ENCODE measurements at regions not wholly inside any gene's neighbourhood (a gene's known extent, or its start where the extent isn't known, plus 50 kb on each side); places are given as distances from the start of the nearest gene placed in this dataset.
"Not testable (repeated sequence)": the region's sequence is repeated elsewhere in the genome, so short reads cannot be mapped to it uniquely, and the experiment has no call there.

DNA sequence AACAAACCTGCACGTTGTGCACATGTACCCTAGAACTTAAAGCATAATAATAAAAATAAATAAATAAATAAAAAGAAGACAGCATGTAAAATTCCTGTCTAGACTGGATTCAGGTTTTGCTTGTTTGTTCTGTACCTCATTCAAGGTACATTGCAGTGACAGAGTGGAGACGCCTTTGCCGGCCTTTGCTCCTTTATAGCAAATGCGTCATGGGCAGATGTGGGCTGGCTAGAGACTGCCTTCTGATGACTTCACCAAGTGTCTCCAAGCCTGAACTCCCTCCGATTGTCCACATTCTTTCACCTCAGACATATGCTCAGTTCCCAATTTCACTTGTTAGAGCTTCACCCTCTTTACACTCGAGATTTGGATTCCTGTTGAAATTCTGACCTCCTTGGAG is 147.8 kb upstream of the ARHGAP20 start:
- no peak for DNase-seq

- no peak for DNase-seq
These were observed 147.1 kb upstream of the ARHGAP20 start for GRCh38 chr11:110859240-110859840.

GRCh38 chr11:110858547-110858921 is 146.3 kb upstream of the ARHGAP20 start:
- DNase-seq, result no peak

DNA sequence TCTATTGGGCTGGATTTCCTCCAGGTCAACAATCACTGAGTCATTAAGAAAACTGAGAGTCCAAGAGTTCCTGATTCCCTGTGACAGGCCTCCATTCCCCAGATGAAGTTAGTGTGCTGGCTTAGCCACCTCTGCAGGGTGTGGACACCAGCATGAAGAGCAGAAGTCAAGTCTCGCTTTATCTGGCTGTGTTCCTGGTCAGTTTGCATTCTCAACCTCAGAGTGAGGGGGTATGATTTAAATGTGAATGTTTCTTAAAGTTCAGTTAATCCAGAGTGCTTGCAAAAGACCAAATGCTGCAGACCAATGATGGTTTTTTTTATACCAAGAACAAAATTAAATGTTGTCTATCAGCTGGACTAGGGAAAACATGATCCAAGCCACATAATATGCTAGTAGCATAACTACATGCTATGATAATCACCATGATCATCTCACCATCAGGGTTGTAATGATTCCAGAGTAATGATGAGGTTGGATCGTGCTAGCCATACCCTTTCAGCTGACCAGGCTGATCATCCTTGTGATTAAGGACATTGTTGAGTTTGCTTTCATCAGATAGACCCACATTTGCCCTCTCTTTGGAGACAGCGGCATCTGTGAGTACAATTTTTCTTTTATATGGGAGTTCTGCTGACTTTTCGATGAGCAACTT is 145.8 kb upstream of the ARHGAP20 start:
- no peak for DNase-seq

- DNase-seq, result no peak
These were observed 145.0 kb upstream of the ARHGAP20 start for GRCh38 chr11:110856996-110857812.

DNA sequence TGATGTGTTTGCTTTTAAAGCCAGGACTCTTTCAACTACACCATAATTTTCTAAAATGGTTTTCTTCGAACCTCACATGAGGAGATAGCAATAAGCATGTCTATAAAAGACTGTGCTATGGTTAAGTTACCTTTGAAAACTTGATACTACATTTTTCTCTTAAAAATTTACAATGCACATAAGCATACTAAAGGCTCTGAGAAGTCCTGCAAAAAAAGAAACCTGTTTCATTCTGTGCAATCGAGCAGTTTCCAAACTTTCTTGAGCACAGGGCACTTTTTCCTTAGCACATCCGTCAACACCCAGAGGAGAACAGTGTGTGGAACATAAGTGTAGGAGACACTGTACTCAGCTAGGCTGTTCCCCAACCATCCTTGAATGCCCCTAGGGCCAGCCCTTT is 144.1 kb upstream of the ARHGAP20 start:
- DNase-seq, result no peak

GRCh38 chr11:110855191-110855590 is 143.0 kb upstream of the ARHGAP20 start:
- DNase-seq, result no peak

DNA sequence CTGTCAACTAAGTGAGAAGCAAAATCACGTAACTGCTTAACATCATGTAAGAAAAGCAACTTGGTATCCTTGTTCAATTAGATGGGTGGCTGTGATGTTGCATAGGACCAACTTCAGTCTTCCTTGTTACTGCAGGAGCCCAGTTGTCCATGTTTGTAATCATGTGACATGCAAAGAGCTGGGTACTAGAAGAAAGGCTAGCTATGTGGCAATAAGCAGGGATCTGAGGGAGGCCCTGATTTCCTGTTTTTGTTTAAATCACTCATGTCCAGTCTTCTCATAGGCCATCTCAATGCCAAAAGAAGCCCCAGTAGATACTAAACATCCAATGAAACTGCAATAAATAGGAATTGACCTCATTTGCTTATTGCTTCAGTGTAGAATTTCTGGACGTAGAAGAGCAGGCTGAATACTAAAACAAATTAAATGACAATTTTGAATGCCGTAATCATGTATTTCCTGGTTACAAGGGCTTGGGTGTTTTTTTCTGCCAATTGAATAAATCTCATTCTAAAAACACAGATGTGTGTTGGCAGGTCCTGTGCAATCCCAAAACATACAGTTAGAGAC is 140.8 kb upstream of the ARHGAP20 start:
- DNase-seq, result no peak

DNA sequence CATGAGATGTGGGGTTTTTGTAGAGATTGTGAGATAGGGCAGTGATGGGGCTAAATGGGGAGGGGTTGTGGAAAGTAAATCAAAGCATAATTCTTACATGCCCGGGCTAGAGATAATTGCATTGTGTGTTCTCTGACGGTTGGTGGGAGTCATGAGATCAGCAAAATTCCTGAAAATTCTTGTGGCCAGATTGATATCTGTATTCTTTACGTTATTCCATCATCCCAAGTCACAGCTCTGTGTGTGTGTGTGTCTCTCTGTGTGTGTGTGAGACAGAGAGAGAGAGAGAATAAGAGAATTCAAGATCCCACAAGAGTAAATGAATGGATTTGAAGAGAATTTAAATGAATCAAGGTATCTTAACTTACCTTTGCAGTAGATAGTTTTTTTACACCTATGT is 138.6 kb upstream of the ARHGAP20 start:
- DNase-seq, result no peak

DNA sequence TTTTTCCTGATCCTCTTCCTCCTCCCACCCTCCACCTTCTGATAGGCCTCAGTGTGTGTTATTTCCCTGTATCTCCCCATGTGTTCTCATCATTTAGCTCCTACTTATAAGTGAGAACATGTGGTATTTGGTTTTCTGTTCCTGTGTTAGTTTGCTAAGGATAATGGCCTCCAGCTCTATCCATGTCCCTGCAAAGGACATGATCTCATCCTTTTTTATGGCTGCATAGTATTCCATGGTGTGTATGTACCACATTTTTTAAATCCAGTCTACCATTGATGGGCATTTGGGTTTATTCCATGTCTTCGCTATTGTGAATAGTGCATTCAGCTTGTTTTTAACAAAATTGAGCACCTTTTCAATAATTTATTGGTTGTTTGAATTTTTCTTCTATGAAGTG is 130.8 kb upstream of the ARHGAP20 start:
- DNase-seq, result not testable (repeated sequence)

- no peak for DNase-seq
These were observed 126.6 kb upstream of the ARHGAP20 start for GRCh38 chr11:110838808-110839207.

DNA sequence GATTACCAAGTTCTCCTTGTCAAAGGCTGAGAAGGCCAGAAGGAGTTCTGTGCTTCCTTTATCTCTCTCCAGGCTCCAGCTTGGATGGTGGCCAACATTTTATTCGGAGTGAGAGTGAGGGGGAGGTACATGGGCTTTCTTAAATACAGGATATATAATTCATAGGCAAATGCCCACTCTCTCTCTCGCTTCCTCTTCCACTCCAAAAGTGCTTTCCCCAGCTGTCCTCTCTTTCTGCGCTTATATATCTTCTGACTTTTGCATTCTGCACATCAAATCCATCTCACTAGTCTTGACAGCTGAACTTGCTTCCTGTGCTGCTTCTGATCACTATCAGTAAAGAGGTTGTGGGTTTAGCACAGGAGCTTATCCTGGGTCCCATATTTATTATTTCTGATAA is 125.4 kb upstream of the ARHGAP20 start:
- DNase-seq, result no peak

- no peak for DNase-seq
These were observed 122.9 kb upstream of the ARHGAP20 start for GRCh38 chr11:110835106-110835505.

- no peak for DNase-seq
These were observed 120.8 kb upstream of the ARHGAP20 start for GRCh38 chr11:110833033-110833484.

DNA sequence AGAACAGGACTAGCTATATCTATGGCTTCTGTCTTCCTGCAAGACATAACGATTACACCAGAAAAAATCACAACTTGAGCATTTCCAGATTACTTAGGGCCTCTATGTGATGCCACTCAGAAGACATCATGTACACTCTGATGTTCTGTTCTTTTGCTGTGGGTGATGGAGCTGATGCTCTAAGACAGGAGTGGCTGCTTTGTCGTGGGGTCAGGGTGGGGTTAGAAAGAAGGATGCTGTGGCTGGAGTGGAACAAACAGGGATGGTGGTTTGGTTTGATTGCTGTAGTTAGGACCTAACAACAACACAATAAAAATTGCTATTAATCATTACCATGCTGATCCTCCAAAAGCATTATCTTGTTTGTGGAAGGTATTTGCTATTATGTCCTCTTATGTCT is 120.3 kb upstream of the ARHGAP20 start:
- DNase-seq, result no peak

GRCh38 chr11:110832080-110832479 is 119.8 kb upstream of the ARHGAP20 start:
- no peak for DNase-seq

DNA sequence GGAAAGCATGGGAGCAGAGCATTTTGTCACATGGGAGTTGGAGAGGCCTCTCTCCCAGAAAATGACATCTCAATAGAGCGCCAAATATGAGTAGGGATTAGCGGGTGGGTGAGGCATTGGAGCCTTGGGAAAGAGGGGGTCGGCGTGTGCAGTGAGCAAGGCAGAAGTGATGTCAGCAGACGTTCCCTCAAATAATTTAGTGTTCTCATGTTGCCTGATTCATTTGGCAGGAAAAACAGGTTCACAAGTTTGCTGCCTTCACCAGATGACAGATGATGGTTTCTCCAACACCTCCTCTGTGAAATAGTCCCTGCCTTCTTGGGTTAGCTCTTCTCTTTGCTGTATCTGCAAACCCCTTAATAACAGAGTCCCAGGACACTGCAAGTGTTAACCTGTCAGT is 118.5 kb upstream of the ARHGAP20 start:
- DNase-seq, result no peak

GRCh38 chr11:110830344-110830743 is 118.1 kb upstream of the ARHGAP20 start:
- DNase-seq, result no peak

- DNase-seq, result no peak
These were observed 117.6 kb upstream of the ARHGAP20 start for GRCh38 chr11:110829873-110830272.

DNA sequence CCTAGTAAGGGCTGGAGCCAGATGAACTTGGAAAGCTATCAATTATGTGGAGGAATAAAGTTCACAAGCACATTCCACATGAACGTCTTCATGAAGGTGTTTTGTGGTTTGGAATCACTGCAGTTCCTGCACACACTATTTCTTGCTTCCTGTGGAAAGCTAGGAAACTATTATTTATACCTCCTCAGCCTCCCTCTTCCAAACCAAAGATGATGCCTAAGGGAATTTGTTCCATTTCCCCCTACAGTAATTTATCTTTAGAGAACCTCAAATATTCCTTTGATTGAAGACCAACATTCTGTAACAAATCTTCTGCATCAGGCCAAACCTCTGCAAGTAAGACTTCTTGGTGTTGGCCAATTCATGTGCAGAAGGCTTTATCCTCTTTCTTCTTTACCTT is 115.8 kb upstream of the ARHGAP20 start:
- no peak for DNase-seq

DNA sequence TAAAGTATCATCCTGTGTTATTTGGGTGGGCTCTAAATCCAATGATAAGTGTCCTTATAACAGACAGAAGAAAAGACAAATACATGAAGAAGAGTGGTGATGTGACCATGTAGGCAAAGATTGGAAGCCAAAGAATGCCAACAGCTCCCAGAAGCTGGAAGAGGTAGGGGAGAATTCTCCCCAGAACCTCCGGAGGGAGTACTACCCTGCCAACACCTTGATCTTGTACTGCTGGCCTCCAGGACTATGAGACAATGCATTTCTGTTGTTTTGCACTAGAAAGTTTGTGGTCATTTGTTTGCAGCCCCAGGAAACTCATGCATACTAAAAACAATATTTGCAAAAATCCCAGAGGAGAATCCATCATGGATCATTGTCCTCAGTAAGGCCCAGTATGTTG is 115.0 kb upstream of the ARHGAP20 start:
- no peak for DNase-seq

DNA sequence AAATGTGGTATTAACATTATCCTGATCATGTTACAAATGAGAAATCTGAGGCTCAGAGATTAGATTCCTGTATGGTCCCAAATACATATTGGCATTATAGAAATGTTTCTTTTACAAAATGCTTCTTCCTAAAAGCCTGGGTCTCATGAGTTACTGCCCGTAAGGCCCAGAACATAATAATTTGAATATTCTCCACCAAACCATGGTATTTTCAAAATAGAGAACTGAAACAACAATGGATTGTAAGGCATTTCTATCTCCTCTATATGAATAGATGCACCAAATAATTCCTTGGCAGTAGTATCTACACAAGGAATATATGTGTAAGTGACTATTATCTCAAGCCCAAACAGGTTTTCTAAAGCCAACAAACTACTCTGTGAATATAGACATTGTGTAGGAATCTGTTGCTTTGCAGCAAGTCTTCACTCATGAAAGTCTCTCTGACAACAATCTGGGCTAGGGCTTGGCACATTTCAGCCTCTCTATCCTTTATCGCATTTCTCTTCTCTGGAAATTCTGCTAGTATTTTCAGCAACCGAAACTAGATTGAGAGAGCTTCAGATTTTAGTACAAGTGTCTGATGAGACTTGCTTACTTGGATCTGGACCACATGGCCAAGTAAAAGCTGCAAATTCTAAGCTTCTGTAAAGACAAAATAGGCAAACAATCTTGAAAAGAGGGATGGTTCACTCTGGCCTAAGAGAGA is 112.8 kb upstream of the ARHGAP20 start:
- DNase-seq, result no peak

DNA sequence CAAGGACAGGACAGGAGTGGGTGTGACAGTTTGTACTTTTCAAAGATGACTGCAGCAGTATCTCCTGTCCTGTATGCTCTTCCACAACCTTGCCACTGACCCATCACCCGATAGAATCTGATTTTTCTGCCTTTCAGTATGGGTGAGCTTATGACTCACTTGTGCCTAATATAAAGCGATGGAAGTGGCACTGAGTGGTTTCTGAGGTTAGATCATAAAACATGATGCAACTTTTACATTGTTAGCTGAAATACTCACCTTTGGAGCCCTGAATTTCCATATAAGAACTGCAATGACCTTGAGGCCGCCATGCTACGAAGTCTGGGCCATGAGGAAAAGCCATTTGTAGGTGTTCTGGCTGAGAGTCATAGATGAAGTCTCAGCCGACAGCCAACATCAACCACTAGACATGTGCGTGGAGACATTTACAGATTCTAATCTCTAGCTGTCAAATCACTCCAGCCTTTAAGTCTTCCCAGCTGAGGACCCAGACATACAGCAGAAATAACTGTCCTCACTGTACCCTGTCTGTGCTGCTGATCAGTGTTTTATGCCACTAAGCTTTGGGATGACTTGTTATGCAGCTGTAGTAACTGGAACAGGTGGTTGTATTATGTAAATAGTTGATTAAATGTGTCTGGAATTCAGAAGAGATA is 105.9 kb upstream of the ARHGAP20 start:
- DNase-seq, result peak; percentile 25
